Tibial nerve (tissue), 4 donors: ENCODE measurements at regions not wholly inside any gene's neighbourhood (a gene's known extent, or its start where the extent isn't known, plus 50 kb on each side); places are given as distances from the start of the nearest gene placed in this dataset.
"Not testable (repeated sequence)": the region's sequence is repeated elsewhere in the genome, so short reads cannot be mapped to it uniquely, and the experiment has no call there.

Source experiments
- CTCF ChIP-seq, 5 experiments: fragments of 200-600 bp in 3 of 5; fragments of 450-650 bp in 2 of 5; sonication (generic) in 3 of 5; IDR thresholded peaks; one replicate each; pipeline ENCODE4 v1.5.1; 2016 to 2019; ENCODE audit warnings: antibody characterized with exemption in 5 of 5, mild to moderate bottlenecking in 3 of 5, moderate library complexity in 2 of 5
- EP300 ChIP-seq, 2 donors: sonication (generic); formaldehyde crosslinking; IDR thresholded peaks; one replicate each; pipeline ENCODE4 v1.6.1; 2017; ENCODE audit warnings: antibody characterized with exemption in 2 of 2, mild to moderate bottlenecking in 1 of 2
- POLR2A ChIP-seq, 2 donors: fragments of 450-650 bp; IDR thresholded peaks; one replicate each; pipeline ENCODE4 v1.6.1; 2017; ENCODE audit warnings: antibody characterized with exemption in 2 of 2, mild to moderate bottlenecking in 2 of 2, moderate library complexity in 2 of 2

- not testable (repeated sequence) for TF ChIP-seq CTCF, EP300, POLR2A (IDR thresholded peaks at IDR 0.05)
These were observed 103.7 kb downstream of the NSUN5 start for GRCh38 chr7:73204898-73205297.
